Hindlimb muscle (tissue), 1 donor: ENCODE measurements at regions not wholly inside any gene's neighbourhood (a gene's known extent, or its start where the extent isn't known, plus 50 kb on each side); places are given as distances from the start of the nearest gene placed in this dataset.
"Not testable (repeated sequence)": the region's sequence is repeated elsewhere in the genome, so short reads cannot be mapped to it uniquely, and the experiment has no call there.

ENCODE experiments used
- DNase-seq: peaks from one replicate; pipeline ENCODE4 v3.0.0-alpha.2; 2013

DNA sequence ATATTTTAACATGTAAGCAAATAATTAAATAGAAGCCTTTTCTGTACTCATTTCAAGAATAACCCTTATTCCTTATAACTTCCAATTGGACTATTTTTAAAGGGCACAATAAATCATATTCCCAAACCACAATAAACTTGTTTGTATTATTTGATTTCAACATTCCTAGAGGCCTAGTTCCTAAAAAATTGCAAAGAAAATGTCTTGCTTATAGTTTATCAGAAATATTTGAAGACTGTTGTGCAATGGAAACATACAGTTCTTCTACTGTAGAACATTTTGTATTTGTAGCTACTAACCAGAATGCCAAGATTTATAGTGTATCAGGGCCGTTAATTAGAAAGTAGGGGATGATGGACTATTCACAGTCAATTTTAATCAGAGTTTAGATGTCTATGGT is 1037.0 kb upstream of the CDH18 start:
- DNase-seq = no peak

DNA sequence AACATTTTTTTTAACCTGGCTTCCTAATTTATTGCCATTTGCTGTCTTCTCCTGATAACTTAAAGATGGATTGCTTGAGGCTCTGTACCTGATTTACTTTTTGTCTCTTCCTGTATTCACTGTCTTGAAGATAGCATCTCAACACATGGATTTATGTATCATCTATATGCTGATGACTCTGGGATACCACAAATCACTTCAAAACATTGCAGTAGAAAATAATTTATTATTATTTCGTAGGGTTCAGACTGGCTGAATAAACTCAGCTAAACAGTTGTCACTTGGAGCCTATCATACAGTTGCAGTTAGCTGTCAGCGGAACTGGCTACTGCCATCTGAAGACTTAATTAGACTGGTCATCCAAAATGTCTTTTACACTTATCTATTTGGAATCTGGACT is 1025.2 kb upstream of the CDH18 start:
- DNase-seq = no peak

DNA sequence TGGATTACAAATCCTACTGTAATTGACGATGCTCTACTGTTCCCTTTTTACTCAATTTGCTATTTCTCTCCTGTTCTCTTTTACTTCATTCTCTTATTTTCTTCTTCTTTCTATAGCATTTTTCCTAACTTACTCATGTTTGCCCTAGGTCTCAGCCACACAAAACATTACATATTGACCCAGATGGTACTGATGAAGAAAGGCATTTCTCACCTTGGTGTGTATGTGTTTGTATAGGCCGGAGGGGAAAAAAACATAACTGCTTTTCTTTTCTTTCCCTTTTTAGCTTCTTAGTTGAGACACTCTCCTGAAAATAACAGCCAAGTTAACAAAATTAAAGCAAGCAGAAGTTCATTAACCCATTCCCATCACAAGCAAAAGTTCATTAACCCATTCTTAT is 1019.8 kb upstream of the CDH18 start:
- DNase-seq = no peak

GRCh38 chr5:20988933-20989332 is 1000.9 kb upstream of the CDH18 start:
- DNase-seq = not testable (repeated sequence)

DNA sequence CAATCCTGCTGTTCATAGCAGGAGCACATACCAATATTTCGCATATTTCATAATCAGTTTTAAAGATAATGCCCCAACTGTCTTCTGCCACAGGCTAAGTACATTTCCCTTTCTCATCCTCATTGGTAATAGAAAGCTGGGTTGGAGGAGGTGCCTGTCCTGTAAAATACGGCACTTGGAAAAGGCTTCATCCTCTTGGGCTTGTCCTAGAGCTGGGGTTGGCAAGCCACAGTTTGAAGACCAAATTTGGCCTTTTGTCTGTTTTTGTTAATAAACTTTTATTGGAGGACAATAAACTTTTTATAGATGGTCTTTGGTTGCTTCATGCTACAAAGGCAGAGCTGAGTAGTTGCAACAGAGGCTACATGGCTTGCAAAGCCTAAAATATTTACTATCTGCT is 997.8 kb upstream of the CDH18 start:
- DNase-seq = no peak

- DNase-seq = no peak
Measured at GRCh38 chr5:20974426-20974825, 986.4 kb upstream of the CDH18 start.

- peak; percentile 45 for DNase-seq
Measured at GRCh38 chr5:20972419-20972925, 984.5 kb upstream of the CDH18 start.

DNA sequence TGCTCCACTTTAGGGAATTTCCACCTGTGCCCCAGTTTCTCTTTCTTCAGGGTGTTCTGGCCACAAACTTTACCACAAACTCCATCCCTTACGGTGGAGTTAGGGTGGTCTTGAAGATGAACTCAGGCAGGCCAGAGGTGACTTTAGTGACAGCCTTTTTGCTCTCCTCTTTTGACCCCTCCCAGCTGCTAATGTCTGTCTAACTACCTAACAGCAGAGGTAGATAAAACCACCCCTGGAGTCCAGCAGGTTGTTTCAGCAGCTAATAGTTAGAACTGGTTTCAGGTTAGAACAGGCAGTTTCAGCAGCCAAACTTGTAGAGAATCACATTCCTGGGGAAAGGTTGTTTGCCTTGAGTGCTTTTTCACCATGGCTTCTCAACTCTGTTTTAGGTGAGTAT is 971.3 kb upstream of the CDH18 start:
- no peak for DNase-seq

GRCh38 chr5:20958641-20959040 is 970.6 kb upstream of the CDH18 start:
- DNase-seq = no peak

DNA sequence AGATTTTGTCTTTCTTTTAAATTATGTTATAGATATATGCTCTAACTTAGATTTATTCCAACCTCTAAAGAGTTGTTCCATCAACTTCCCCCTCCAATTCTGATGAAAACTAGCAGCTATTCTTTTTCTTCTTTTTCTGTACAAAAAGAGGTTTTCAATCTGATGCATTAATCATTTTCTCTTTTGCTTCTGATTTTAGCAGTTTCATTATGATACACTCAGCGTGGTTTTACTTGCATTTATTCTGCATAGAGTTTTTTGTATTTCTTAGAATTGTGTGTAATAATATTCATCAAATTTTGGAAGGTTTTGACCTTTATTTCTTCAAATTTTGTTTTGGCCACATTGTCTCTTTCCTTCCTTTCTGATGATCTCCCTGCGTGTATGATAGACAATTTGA is 968.1 kb upstream of the CDH18 start:
- no peak for DNase-seq

DNA sequence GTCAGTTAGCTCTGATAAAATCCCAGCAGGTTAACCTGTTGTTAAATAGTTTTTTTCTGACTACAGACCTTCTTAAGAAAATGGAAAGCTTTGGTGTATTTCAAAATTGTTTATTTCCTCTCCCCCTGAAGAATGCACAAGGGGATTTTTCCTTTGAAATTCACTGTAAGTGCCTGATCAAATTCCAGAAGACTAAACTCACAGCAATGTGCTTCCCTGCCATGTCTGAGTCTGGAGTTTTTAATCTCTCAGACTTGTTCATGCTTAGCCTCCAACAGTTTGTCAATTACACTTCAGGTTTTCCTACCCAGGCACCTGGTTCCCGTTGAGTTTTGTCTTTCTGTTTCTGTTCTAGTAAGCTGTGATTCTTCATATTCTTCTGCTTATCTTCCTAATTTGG is 961.6 kb upstream of the CDH18 start:
- no peak for DNase-seq

DNA sequence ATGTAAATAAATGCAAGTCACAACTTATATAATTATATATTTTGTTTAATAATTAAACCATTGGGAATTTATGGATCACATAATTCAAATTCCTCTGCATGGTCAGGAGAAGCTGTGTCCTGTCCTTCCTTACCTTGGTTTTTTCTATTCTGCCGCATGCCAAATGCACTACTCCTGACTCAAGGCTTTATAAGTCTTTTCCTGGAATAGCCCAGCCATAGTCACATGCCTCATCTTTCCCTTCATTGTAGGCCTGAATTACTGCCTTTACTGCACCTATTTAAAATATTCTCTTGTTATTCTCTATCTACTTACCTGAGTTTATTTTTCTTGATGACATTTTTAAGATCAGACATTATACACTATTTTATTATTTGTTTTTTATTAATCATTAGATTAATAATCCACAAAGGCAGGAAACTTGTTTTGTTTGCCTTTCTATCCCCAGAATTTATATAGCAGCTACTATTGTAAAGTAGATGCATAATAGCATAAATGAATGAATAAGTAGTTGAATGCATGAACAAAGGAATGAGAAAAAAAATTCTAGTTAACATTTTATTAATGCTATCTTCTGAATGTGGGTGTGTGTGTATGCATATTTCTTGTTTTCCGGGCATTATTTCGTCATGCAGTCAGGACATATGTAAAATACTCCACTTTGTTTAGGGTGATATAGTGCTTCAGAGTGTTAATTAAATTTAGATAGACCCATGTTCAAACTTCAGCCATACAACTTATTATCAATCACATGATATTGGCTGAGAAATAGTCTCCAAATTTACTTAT is 955.4 kb upstream of the CDH18 start:
- not testable (repeated sequence) for DNase-seq

GRCh38 chr5:20942603-20943002 is 954.6 kb upstream of the CDH18 start:
- not testable (repeated sequence) for DNase-seq

DNA sequence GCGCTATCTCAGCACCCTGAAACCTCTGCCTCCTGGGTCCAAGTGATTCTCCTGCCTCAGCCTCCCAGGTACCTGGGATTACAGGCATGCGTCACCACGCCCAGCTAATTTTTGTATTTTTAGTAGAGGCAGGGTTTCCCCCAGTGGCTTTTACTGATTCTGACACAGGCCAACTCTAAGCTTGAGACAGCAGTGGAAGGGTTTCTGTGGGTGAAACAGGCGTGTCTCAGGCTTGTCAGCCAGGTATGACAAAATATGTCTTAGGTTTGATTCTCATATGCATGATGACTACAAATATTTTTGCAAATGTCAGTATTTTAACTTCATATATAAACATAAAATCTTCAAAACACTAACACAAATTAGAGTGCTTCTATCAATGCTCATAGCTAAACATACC is 952.8 kb upstream of the CDH18 start:
- DNase-seq = not testable (repeated sequence)

GRCh38 chr5:20890936-20891335 is 902.9 kb upstream of the CDH18 start:
- DNase-seq = peak; percentile 1

DNA sequence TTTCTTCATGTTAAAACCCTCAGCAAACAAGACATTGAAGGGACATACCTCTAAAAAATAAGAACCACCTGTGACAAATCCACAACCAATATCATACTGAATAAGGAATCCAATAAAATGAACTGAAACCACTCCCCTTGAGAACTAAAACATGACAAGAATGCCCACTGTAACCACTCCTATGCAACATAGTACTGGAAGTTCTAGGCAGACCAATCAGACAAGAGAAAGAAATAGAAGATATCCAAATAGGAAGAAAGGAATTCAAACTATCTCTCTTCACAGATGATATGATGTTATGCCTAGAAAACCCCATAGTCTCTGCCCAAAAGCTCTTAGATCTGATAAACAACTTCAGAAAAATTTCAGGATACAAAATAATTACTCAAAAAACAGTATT is 887.7 kb upstream of the CDH18 start:
- not testable (repeated sequence) for DNase-seq

DNA sequence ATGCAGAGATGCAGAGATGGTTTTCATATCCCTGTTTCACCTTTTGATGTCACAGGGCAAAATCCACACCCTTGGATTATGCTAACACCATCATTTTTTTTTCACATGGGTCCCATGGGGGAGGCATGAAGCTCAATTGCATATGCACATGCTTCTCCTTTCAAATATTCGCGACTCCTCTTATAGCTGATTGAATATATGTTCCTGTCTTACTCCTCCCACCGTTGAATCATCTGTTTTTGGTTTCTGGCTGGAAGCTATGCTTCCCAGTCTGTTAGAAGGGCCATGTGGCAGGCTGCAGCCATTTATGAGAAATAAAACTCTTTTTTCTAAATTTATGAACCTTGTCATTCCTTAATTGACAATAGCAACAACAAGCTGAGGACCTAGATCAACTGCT is 877.9 kb upstream of the CDH18 start:
- DNase-seq = not testable (repeated sequence)

GRCh38 chr5:20833081-20833627 is 845.2 kb upstream of the CDH18 start:
- DNase-seq = no peak

- peak; percentile 3 for DNase-seq
Measured at GRCh38 chr5:20832204-20833080, 844.4 kb upstream of the CDH18 start.

- not testable (repeated sequence) for DNase-seq
Measured at GRCh38 chr5:20825951-20826350, 838.0 kb upstream of the CDH18 start.

- peak; percentile 10 for DNase-seq
Measured at GRCh38 chr5:20797216-20797615, 809.2 kb upstream of the CDH18 start.

DNA sequence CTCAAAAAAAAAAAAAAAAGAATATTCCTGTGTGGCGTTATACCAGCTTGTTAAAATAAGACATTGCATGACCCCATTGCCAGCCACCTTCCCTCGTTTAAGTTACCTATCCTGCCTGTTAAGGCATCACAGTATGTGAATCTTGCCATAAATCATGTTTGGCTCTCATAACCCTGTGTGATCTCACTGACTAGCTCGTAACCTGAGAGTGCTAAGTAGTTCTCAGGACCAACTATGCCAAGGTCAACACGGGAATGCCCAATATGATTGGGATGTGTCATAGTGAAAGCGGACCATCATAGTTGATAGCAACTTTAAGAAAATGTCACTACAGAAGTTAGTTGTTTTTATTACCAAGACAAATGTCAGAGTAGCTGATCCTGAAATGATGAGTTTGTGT is 796.8 kb upstream of the CDH18 start:
- DNase-seq = not testable (repeated sequence)

- DNase-seq = not testable (repeated sequence)
Measured at GRCh38 chr5:20783484-20783883, 795.5 kb upstream of the CDH18 start.
